Upper lobe of left lung (tissue), 6 donors: ENCODE measurements at regions not wholly inside any gene's neighbourhood (a gene's known extent, or its start where the extent isn't known, plus 50 kb on each side); places are given as distances from the start of the nearest gene placed in this dataset.

Experiments
- ATAC-seq, 2 donors: fragments of 200-7000 bp; cut with Tn5 transposase; one replicate each; pipeline ENCODE4 v1.9.1; 2022; ENCODE audit warnings: mild to moderate bottlenecking in 2 of 2, moderate library complexity in 2 of 2; ENCODE audit not compliant: low FRiP score in 2 of 2
- DNase-seq, 2 donors: peaks; one replicate each; pipeline ENCODE4 v3.0.0-alpha.2; 2019 to 2020
- H3K27ac ChIP-seq, 4 donors: fragments of 200-600 bp; sonication (generic); one replicate each; pipeline ENCODE4 v1.5.1; 2016 to 2019
- H3K27me3 ChIP-seq, 4 donors: fragments of 200-600 bp; sonication (generic); one replicate each; pipeline ENCODE4 v1.5.1; 2017 to 2019
- H3K36me3 ChIP-seq, 4 donors: fragments of 200-600 bp; sonication (generic); one replicate each; pipeline ENCODE4 v1.5.1; 2016 to 2019
- H3K4me1 ChIP-seq, 4 donors: fragments of 200-600 bp; sonication (generic); one replicate each; pipeline ENCODE4 v1.5.1; 2018 to 2019
- H3K4me3 ChIP-seq, 4 donors: fragments of 200-600 bp; sonication (generic); one replicate each; pipeline ENCODE4 v1.5.1; 2017 to 2019; ENCODE audit warnings: mild to moderate bottlenecking in 2 of 4, moderate library complexity in 1 of 4
- H3K9me3 ChIP-seq, 4 donors: fragments of 200-600 bp; sonication (generic); one replicate each; pipeline ENCODE4 v1.5.1; 2018 to 2019
- CTCF ChIP-seq, 6 experiments: fragments of 450-650 bp in 4 of 6; fragments of 200-600 bp in 2 of 6; sonication (generic) in 2 of 6; IDR thresholded peaks; one replicate each; pipeline ENCODE4 v1.5.1; 2016 to 2019; ENCODE audit warnings: antibody characterized with exemption in 6 of 6
- EP300 ChIP-seq, 4 donors: sonication (generic); formaldehyde crosslinking; IDR thresholded peaks; one replicate each; pipeline ENCODE4 v1.5.1; 2017; ENCODE audit warnings: antibody characterized with exemption in 4 of 4, control low read depth in 2 of 4
- POLR2A ChIP-seq, 4 donors: fragments of 450-650 bp; IDR thresholded peaks; one replicate each; pipeline ENCODE4 v1.5.1; 2016 to 2017; ENCODE audit warnings: antibody characterized with exemption in 4 of 4, mild to moderate bottlenecking in 2 of 4
- POLR2AphosphoS5 ChIP-seq, 2 donors: sonication (generic); formaldehyde crosslinking; IDR thresholded peaks; one replicate each; pipeline ENCODE4 v1.5.1; 2017; ENCODE audit warnings: antibody characterized with exemption in 2 of 2
- WGBS, 2 donors: methylation state at CpG; one replicate each; pipeline ENCODE4 v1.1.5; 2017 to 2018; 5-methylcytosine and 5-hydroxymethylcytosine counted together
- donor health status: DM: no; HTN: no; CAD: no; lungs with moderate emphysema.
- donor health status: DM: no; HTN: yes; CAD: no; lungs with severe emphysema.

- Histone ChIP-seq H3K9me3 (no peaks in the 10 kb centered on the region), H3K4me1 (peaks cover 21 to 30% (median 23%) of the 10 kb centered on the region in 4 donors), H3K4me3 (no peak overlapping the region), H3K27ac (peak overlapping the region; percentile 41 to 80 (median 64)), H3K27me3 (no peaks in the 10 kb centered on the region), H3K36me3 (peaks cover 6 to 64% (median 31%) of the 10 kb centered on the region in 4 donors)
- ATAC-seq, result no peak
- DNase-seq, result no peak
- 79 to 80% methylated on average over 6 of the region's 6 CpGs for WGBS, 2 donors
- TF ChIP-seq EP300 (IDR thresholded peaks at IDR 0.05) (no peak), POLR2AphosphoS5 (IDR thresholded peaks at IDR 0.05) (no peak), POLR2A (IDR thresholded peaks at IDR 0.05) (no peak), CTCF (IDR thresholded peaks at IDR 0.05) (no peak)
Observed at GRCh38 chr12:124442281-124442680, 125.1 kb downstream of the NCOR2 start.

GRCh38 chr12:124441443-124442194, 125.8 kb downstream of the NCOR2 start:
- H3K4me3 ChIP-seq, result no peak overlapping the region
- peaks cover 7 to 63% (median 35%) of the 10 kb centered on the region in 4 donors for H3K36me3 ChIP-seq
- DNase-seq (no peak), ATAC-seq (no peak)
- peaks cover 21 to 30% (median 23%) of the 10 kb centered on the region in 4 donors for H3K4me1 ChIP-seq
- H3K9me3 ChIP-seq, result no peaks in the 10 kb centered on the region
- 74 to 81% methylated on average over 18 of the region's 18 CpGs for WGBS, 2 donors
- TF ChIP-seq CTCF (IDR thresholded peaks at IDR 0.05) (no peak), POLR2AphosphoS5 (IDR thresholded peaks at IDR 0.05) (no peak), POLR2A (IDR thresholded peaks at IDR 0.05) (no peak), EP300 (IDR thresholded peaks at IDR 0.05) (no peak)
- peak overlapping the region; percentile 41 to 80 (median 64) for H3K27ac ChIP-seq
- no peaks in the 10 kb centered on the region for H3K27me3 ChIP-seq

- Histone ChIP-seq H3K4me3 (no peak overlapping the region), H3K36me3 (peaks cover 7 to 69% (median 35%) of the 10 kb centered on the region in 4 donors), H3K9me3 (no peaks in the 10 kb centered on the region), H3K27ac (peak overlapping the region; percentile 61 to 80 (median 70)), H3K27me3 (no peaks in the 10 kb centered on the region), H3K4me1 (peaks cover 21 to 30% (median 23%) of the 10 kb centered on the region in 4 donors)
- WGBS, 2 donors, result 68 to 79% methylated on average over 13 of the region's 13 CpGs
- no peak for TF ChIP-seq POLR2A (IDR thresholded peaks at IDR 0.05)
- TF ChIP-seq POLR2AphosphoS5 (IDR thresholded peaks at IDR 0.05), result peak in 1 of 2 donors; percentile 13
- no peak for TF ChIP-seq CTCF (IDR thresholded peaks at IDR 0.05)
- DNase-seq (no peak), ATAC-seq (no peak)
Observed at GRCh38 chr12:124440841-124441381, 126.5 kb downstream of the NCOR2 start.

- peak in 1 of 2 donors; percentile 66 for DNase-seq
- H3K36me3 ChIP-seq, result peaks cover 7 to 65% (median 29%) of the 10 kb centered on the region in 4 donors
Observed at GRCh38 chr12:124440031-124440626, 127.3 kb downstream of the NCOR2 start.

GRCh38 chr12:124438437-124439056, 128.9 kb downstream of the NCOR2 start:
- Histone ChIP-seq H3K36me3 (peaks cover 7 to 53% (median 26%) of the 10 kb centered on the region in 4 donors), H3K4me1 (peaks cover 24 to 31% (median 24%) of the 10 kb centered on the region in 4 donors), H3K9me3 (no peaks in the 10 kb centered on the region), H3K27ac (peak overlapping the region in 1 of 4 donors; percentile 80), H3K4me3 (no peak overlapping the region), H3K27me3 (no peaks in the 10 kb centered on the region)
- TF ChIP-seq CTCF (IDR thresholded peaks at IDR 0.05) (no peak), EP300 (IDR thresholded peaks at IDR 0.05) (no peak), POLR2A (IDR thresholded peaks at IDR 0.05) (no peak), POLR2AphosphoS5 (IDR thresholded peaks at IDR 0.05) (no peak)
- DNase-seq, result no peak
- ATAC-seq, result no peak
- WGBS, 2 donors, result 81 to 85% methylated on average over 7 of the region's 8 CpGs

More at GRCh38 chr12:124440031-124440626, 127.3 kb downstream of the NCOR2 start:
- no peaks in the 10 kb centered on the region for H3K9me3 ChIP-seq
- peaks cover 21 to 30% (median 23%) of the 10 kb centered on the region in 4 donors for H3K4me1 ChIP-seq
- H3K27ac ChIP-seq, result peak overlapping the region; percentile 61 to 80 (median 70)
- no peak overlapping the region for H3K4me3 ChIP-seq
- no peak for ATAC-seq
- WGBS, 2 donors, result 96 to 98% methylated on average over 9 to 13 of the region's 13 CpGs
- TF ChIP-seq EP300 (IDR thresholded peaks at IDR 0.05) (no peak), POLR2AphosphoS5 (IDR thresholded peaks at IDR 0.05) (no peak)
- H3K27me3 ChIP-seq, result no peaks in the 10 kb centered on the region
